NT2/D1 (cell line): ENCODE measurements at regions not wholly inside any gene's neighbourhood (a gene's known extent, or its start where the extent isn't known, plus 50 kb on each side); places are given as distances from the start of the nearest gene placed in this dataset.

Experiments
- DNase-seq: peaks from one replicate; pipeline ENCODE4 v3.0.0-alpha.2; 2011; ENCODE audit warnings: low read depth, low spot score
- H3K27me3 ChIP-seq: 2 replicates; pipeline ENCODE4 v1.6.0; 2011; ENCODE audit warnings: mild to moderate bottlenecking; ENCODE audit not compliant: insufficient read length, insufficient read depth
- H3K36me3 ChIP-seq: 2 replicates; pipeline ENCODE4 v1.6.1; 2011; ENCODE audit warnings: mild to moderate bottlenecking, low read length, mixed read lengths; ENCODE audit not compliant: insufficient read depth, insufficient read length
- H3K4me1 ChIP-seq: 2 replicates; pipeline ENCODE4 v1.5.1; 2011; ENCODE audit not compliant: insufficient read depth, insufficient read length
- H3K4me3 ChIP-seq: 2 replicates; pipeline ENCODE4 v1.5.1; 2011; ENCODE audit warnings: low read depth; ENCODE audit not compliant: insufficient read length
- H3K9ac ChIP-seq: 2 replicates; pipeline ENCODE4 v1.6.0; 2011; ENCODE audit warnings: low read depth; ENCODE audit not compliant: insufficient read length
- H3K9me3 ChIP-seq: 2 replicates; pipeline ENCODE4 v1.5.1; 2011; ENCODE audit warnings: mild to moderate bottlenecking, low read length; ENCODE audit not compliant: insufficient read depth
- SUZ12 ChIP-seq: IDR thresholded peaks from 2 replicates; pipeline ENCODE4 v1.6.1; 2011; ENCODE audit not compliant: insufficient read length, insufficient read depth; ENCODE audit errors: extremely low read depth
- YY1 ChIP-seq: IDR thresholded peaks from 2 replicates; pipeline ENCODE4 v1.6.1; 2011; ENCODE audit not compliant: insufficient read length, insufficient read depth
- ZNF274 ChIP-seq: IDR thresholded peaks from 2 replicates; pipeline ENCODE4 v1.6.1; 2011; ENCODE audit warnings: mild to moderate bottlenecking, low read depth, low read length

DNA sequence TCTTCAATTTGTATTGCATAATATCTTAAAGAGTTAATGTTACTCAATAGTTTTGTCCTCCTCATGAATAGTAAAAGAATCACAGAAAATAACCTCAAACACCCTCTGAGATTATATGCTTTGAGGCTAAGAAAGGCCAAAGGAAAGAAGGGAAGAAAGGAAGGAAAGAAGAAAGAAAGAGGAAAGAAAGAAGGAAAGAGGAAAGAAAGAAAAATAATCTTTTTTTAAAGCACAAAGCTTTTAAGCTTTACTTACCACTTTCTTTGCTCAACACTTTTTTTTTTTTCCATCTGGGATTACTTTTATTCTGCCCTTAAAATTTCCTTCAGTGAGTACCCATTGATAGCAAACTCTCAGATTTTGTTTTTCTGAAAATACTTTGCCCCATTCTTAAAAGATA, 369.1 kb downstream of the FGF9 start:
- H3K36me3 ChIP-seq, result no peaks in the 10 kb centered on the region
- H3K4me1 ChIP-seq, result no peaks in the 10 kb centered on the region
- no peak overlapping the region for H3K9ac ChIP-seq
- no peak for DNase-seq
- peaks cover 5% of the 10 kb centered on the region; the same call in 1 of the 2 replicates for H3K9me3 ChIP-seq
- H3K27me3 ChIP-seq, result no peaks in the 10 kb centered on the region
- no peak overlapping the region for H3K4me3 ChIP-seq
- TF ChIP-seq YY1, result no peak

DNA sequence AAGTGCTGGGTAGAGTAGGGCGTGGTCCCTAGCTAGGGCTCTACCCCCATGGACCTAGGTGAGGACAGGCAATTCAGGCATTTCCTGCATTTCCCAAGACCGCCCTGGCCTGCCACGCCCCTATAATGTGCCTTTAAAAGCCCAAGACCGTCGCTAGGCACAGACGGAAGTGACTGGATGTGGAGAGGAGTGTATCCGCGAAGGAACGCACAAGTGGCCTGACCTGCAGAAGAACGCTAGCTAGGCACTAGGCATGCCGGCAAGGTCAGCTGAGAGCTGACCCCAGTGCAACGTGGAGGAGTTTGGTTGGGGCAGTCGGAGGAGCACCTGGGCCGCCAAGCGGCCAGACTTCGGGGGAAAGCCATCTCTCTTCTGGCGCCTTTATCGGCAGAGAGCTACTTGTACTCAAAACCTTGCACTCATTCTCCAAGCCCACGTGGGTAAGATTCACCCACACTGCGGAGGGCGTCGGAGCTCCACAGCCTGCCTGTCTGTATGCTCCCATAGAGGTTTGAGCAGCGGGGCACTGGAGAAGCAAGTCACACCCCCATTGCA, 370.0 kb downstream of the FGF9 start:
- peaks cover 5% of the 10 kb centered on the region; the same call in 1 of the 2 replicates for H3K9me3 ChIP-seq
- no peak for TF ChIP-seq SUZ12
- H3K27me3 ChIP-seq, result no peaks in the 10 kb centered on the region
- no peak for DNase-seq
- no peak overlapping the region for H3K4me3 ChIP-seq
- no peaks in the 10 kb centered on the region for H3K36me3 ChIP-seq
- no peaks in the 10 kb centered on the region for H3K4me1 ChIP-seq
- no peak overlapping the region for H3K9ac ChIP-seq

DNA sequence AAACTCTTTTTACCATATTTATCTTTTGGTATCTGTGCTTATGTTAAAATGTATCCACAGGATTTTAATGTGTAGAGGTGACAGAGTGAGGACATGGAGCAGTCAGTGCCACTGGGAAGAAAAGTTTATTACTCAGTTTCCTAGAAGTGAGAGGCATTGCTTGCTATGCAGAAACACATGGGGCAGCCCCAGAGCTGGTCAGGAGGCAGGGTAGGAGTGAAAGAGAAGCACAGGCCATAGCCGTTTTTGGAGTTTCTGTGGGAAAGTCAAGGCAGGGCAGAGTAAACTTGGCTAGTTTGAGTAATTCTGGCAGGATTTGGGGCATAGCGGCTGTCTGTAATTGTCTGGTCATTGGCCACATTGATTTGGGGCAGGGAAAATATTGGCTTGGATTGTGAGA, 370.9 kb downstream of the FGF9 start:
- TF ChIP-seq ZNF274 (no peak), SUZ12 (no peak), YY1 (no peak)
- H3K4me3 ChIP-seq, result no peak overlapping the region
- no peak overlapping the region for H3K9ac ChIP-seq
- no peaks in the 10 kb centered on the region for H3K36me3 ChIP-seq
- H3K27me3 ChIP-seq, result no peaks in the 10 kb centered on the region
- no peak for DNase-seq
- H3K9me3 ChIP-seq, result peaks cover 5% of the 10 kb centered on the region; the same call in 1 of the 2 replicates
- H3K4me1 ChIP-seq, result no peaks in the 10 kb centered on the region

DNA sequence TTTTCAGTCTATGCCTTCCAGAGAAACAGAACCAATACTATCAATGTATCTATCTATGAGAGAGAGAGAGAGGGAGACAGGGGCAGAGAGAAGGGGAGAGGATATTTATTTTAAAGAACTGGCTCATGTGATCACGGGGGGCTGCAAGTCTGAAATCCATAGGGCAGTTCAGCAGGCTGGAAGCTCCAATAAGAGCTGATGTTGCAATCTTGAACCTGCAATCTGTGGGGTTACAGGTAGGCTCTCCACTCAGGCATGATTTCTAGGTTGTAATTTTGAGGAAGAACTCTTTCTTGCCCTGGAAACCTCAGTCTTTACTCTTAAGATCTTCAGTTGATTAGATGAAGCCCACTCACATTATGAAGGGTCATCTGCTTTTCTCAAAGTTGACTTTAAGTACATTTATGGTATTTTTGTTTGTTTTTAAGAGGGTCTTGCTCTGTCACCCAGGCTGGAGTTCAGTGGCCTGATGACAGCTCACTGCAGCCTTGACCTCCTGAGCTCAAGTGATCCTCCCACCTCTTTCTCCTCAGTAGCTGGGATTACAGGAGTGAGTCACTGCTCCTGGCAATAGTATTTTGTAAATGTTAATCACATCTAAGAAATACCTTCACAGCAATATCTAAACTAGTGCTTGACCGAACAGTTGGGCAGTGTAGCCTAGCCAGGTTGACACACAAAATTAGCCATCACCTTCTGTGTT, 376.4 kb downstream of the FGF9 start:
- no peak overlapping the region for H3K9ac ChIP-seq
- H3K27me3 ChIP-seq, result no peaks in the 10 kb centered on the region
- no peak overlapping the region for H3K4me3 ChIP-seq
- no peak for DNase-seq
- TF ChIP-seq YY1, result no peak
- TF ChIP-seq ZNF274, result no peak
- no peak for TF ChIP-seq SUZ12
- H3K9me3 ChIP-seq, result no peaks in the 10 kb centered on the region
- no peaks in the 10 kb centered on the region for H3K36me3 ChIP-seq
- H3K4me1 ChIP-seq, result no peaks in the 10 kb centered on the region

DNA sequence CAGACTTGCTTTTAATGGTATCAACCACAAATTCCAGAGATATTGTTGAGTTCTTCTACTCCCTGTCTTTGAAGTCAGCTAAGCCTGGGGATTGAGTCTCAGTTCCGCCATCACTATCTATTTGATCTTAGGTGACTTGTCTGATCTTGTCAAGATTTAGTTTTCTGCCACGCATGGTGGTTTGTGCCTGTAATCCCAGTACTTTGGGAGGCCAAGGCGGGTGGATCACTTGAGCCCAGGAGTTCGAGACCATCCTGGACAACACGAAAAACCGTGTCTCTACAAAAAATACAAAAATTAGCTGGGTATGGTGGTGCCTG, 376.9 kb downstream of the FGF9 start:
- no peaks in the 10 kb centered on the region for H3K36me3 ChIP-seq
- H3K27me3 ChIP-seq, result no peaks in the 10 kb centered on the region
- TF ChIP-seq SUZ12, result no peak
- TF ChIP-seq ZNF274, result no peak
- no peak for TF ChIP-seq YY1
- H3K9me3 ChIP-seq, result no peaks in the 10 kb centered on the region
- H3K9ac ChIP-seq, result no peak overlapping the region
- no peak overlapping the region for H3K4me3 ChIP-seq
- H3K4me1 ChIP-seq, result no peaks in the 10 kb centered on the region
- no peak for DNase-seq

DNA sequence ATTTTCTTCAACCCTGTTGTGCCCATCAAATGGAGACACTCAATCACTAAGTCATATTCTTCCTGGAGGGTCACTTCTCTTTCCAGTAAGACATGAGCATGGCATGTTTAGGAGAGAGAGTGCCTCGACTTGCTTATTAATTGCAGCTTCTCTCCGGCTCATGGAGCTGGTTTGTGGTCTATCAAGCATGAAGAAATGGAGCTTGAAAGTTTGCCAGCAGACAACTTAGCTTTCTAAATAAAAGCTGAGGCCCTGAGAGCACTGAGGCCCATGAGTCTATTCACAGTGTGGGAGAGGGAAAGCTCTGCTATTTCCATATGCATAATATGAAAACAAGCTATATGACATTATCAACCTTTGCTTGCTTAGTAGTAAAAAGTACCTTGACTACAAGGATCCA, 378.5 kb downstream of the FGF9 start:
- Histone ChIP-seq H3K27me3 (no peaks in the 10 kb centered on the region), H3K9ac (no peak overlapping the region), H3K4me1 (no peaks in the 10 kb centered on the region), H3K4me3 (no peak overlapping the region), H3K9me3 (no peaks in the 10 kb centered on the region), H3K36me3 (no peaks in the 10 kb centered on the region)
- no peak for DNase-seq
- TF ChIP-seq SUZ12 (no peak), ZNF274 (no peak), YY1 (no peak)

DNA sequence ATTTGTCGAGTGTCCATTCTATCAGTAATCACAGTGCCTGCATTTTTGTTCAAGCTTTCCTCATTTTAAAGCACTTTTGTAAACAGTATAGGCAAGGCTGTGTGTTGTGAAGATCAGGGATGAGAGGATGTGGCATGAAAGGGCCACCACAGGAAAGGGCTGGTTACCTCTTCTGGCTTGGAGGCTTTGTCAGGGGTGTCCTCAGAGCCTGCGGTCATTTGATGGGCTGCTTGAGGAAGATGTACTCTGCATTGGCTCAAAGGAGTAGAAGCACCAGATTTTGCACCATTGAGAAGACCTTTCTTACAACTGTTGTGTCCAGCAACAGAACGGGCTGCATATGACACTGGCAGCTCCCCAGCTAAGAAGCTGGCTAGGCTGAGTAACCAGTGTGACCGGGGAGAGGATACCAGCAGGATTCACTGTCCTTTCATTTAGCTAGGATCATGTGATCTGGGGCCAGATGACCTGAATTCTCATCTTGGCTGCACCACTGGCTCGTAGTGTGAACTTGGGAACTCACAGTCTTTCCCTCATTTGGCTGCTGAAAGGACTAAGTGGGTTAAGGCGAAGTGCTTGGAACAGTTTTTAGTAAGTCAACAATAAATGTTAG, 380.2 kb downstream of the FGF9 start:
- TF ChIP-seq YY1 (no peak), SUZ12 (no peak), ZNF274 (no peak)

DNA sequence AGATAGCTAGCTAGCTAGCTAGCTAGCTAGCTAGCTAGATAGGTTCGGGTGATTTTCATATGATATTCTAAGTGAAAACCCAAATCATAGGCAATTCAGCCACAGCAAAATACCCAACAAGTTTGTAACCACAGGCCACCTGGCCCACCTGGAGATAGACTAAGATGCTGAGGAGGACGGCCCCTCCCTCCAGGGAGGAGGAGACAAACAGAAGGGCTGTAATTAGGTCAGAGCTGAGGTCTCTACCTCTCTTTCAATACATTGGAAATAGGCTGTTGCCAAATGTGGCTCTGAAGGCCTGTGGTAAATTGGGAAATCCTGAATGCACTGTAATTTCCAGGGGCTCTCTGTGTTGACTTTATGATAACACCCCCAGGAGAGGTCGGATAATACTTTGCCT, 382.2 kb downstream of the FGF9 start:
- Histone ChIP-seq H3K27me3 (no peaks in the 10 kb centered on the region), H3K9me3 (no peaks in the 10 kb centered on the region), H3K4me3 (no peak overlapping the region), H3K4me1 (no peaks in the 10 kb centered on the region), H3K36me3 (no peaks in the 10 kb centered on the region), H3K9ac (no peak overlapping the region)
- TF ChIP-seq ZNF274, result no peak
- no peak for DNase-seq

More for the DNA sequence above, 380.2 kb downstream of the FGF9 start:
- H3K27me3 ChIP-seq, result no peaks in the 10 kb centered on the region
- no peak overlapping the region for H3K9ac ChIP-seq
- no peak for DNase-seq
- no peaks in the 10 kb centered on the region for H3K36me3 ChIP-seq
- H3K4me1 ChIP-seq, result no peaks in the 10 kb centered on the region
- no peak overlapping the region for H3K4me3 ChIP-seq
- no peaks in the 10 kb centered on the region for H3K9me3 ChIP-seq
